ENCODE measurements at regions not wholly inside any gene's neighbourhood (a gene's known extent, or its start where the extent isn't known, plus 50 kb on each side); places are given as distances from the start of the nearest gene placed in this dataset.

DNA sequence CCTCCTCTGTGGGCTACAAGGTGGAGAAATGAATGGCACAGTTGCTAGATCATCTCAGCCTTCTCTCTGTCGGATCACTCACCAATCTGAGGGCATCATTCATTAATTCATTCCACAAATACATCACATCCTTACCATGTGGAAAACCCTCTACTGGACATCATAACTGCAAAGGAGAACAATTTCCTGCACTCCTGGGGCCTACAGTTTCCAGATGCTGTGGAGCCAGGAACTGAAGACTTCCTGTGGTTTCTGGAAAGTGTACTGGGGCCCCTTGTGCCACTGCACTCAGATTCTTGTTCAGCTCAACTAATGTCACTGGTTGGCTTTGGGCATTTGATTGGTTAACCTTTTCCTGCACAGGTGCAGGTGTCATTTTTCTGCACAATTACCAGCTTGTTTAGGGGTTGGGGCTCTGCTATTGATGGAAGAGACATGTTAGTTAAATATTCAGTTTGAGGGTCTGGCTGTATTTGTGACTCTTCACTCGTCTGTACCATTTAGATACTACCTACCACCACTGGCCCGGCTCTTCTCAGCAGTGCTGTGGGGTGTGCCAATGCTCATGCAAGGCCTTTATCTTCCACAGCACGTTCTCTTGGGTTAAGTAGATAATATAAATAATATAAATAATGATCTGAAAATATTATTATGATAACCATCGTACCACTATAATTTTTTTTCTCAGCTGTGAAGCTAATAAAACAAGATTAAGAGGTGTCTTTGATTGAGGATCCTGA is 427.3 kb downstream of the TSN start:
- Histone ChIP-seq H3K36me3 (no peaks in the 10 kb centered on the region), H3K27me3 (no peaks in the 10 kb centered on the region), H3K27ac (no peak overlapping the region), H3K4me3 (no peak overlapping the region), H3K4me1 (no peaks in the 10 kb centered on the region), H3K9me3 (peaks cover 0 to 6% (median 0%) of the 10 kb centered on the region in 3 donors)
- TF ChIP-seq, protein P1, sequence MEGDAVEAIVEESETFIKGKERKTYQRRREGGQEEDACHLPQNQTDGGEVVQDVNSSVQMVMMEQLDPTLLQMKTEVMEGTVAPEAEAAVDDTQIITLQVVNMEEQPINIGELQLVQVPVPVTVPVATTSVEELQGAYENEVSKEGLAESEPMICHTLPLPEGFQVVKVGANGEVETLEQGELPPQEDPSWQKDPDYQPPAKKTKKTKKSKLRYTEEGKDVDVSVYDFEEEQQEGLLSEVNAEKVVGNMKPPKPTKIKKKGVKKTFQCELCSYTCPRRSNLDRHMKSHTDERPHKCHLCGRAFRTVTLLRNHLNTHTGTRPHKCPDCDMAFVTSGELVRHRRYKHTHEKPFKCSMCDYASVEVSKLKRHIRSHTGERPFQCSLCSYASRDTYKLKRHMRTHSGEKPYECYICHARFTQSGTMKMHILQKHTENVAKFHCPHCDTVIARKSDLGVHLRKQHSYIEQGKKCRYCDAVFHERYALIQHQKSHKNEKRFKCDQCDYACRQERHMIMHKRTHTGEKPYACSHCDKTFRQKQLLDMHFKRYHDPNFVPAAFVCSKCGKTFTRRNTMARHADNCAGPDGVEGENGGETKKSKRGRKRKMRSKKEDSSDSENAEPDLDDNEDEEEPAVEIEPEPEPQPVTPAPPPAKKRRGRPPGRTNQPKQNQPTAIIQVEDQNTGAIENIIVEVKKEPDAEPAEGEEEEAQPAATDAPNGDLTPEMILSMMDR (IDR thresholded peaks at IDR 0.05): no peak
- no peak for TF ChIP-seq POLR2A (IDR thresholded peaks at IDR 0.05)
- WGBS, 2 donors: 39 to 42% methylated on average over 5 of the region's 5 CpGs
- DNase-seq: no peak
- intact Hi-C loops (cut with DNase I): no loop called here

DNA sequence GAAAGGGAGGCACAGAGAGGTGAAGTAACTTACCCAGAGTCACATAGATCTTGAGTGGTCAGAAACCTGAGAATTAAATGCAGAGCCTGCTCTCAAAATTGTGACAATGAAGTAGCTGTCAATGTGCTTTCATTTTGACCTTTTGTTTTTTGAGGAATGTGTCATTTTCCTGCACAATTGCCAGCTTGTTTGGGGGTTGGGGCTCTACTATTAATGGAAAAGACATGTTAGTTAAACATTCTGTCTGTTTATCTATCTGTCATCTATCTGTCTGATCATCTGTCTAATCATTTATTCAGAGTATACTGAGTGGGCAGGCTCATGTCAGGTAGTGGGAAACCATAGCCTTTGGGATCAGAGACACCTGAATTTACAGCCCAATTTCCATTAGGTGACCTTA is 428.4 kb downstream of the TSN start:
- Histone ChIP-seq H3K4me3 (no peak overlapping the region), H3K27ac (no peak overlapping the region), H3K9me3 (peaks cover 0 to 6% (median 0%) of the 10 kb centered on the region in 3 donors), H3K4me1 (no peaks in the 10 kb centered on the region), H3K27me3 (no peaks in the 10 kb centered on the region), H3K36me3 (no peaks in the 10 kb centered on the region)
- no peak for DNase-seq
- TF ChIP-seq, protein P1 (IDR thresholded peaks at IDR 0.05): no peak
- TF ChIP-seq POLR2A (IDR thresholded peaks at IDR 0.05): no peak
- intact Hi-C loops (cut with DNase I): no loop called here

DNA sequence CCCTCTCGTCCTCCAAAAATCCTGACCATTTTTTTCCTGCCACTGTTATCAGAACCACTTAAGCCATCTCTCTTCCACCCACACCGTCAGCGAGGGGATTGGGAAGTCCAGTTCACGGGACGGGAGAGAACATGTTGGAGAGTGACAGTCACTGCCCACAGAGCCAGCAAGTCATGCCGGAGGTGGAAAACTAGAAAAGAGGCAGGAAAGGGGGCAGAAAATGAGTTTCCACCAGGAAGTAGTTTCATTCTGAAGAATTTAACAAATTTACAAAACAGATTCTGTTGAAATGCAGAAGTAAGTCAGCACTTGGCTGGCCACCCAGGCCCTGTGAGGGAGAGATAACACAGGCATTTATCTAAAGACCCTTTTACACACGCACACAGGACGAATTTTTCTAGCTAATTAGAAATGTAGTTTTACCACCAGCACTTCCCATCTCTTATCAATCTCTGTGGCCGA is 431.3 kb downstream of the TSN start:
- WGBS, 2 donors: 34 to 44% methylated on average over 9 of the region's 9 CpGs
- no peaks in the 10 kb centered on the region for H3K36me3 ChIP-seq
- no peaks in the 10 kb centered on the region for H3K9me3 ChIP-seq
- TF ChIP-seq POLR2A (IDR thresholded peaks at IDR 0.05): no peak
- TF ChIP-seq, protein P1 (IDR thresholded peaks at IDR 0.05): no peak
- intact Hi-C loops (cut with DNase I): no loop called here
- no peak for DNase-seq
- H3K27me3 ChIP-seq: no peaks in the 10 kb centered on the region
- no peak overlapping the region for H3K4me3 ChIP-seq
- no peak overlapping the region for H3K27ac ChIP-seq
- H3K4me1 ChIP-seq: no peaks in the 10 kb centered on the region

DNA sequence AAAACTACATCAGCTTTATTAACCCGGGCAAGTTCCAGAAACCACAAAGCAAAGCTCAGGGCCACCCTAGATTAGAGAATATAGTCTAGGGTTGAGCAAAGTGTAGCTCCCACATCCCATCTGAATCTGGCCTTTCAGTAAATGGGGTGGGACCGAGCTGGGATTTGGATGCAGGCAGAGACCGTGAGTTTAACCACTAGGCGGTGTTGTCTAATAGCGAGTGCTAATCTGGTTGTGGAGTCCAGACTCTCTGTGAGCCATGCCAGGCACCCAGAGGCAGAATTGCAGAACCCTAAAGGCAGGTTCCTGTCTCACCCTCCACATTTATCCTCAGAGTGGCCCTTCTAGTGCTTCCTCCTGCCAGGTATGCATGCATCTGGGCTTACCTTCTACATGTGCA is 435.9 kb downstream of the TSN start:
- Histone ChIP-seq H3K9me3 (no peaks in the 10 kb centered on the region), H3K4me1 (no peaks in the 10 kb centered on the region), H3K27me3 (no peaks in the 10 kb centered on the region), H3K27ac (no peak overlapping the region), H3K4me3 (no peak overlapping the region), H3K36me3 (no peaks in the 10 kb centered on the region)
- 63% methylated on average over 4 of the region's 5 CpGs; no CpG with 5 or more reads in 1 of the 2 donors for WGBS, 2 donors
- intact Hi-C loops (cut with DNase I): no loop called here
- DNase-seq: no peak
- TF ChIP-seq, protein P1 (IDR thresholded peaks at IDR 0.05): no peak
- no peak for TF ChIP-seq POLR2A (IDR thresholded peaks at IDR 0.05)

DNA sequence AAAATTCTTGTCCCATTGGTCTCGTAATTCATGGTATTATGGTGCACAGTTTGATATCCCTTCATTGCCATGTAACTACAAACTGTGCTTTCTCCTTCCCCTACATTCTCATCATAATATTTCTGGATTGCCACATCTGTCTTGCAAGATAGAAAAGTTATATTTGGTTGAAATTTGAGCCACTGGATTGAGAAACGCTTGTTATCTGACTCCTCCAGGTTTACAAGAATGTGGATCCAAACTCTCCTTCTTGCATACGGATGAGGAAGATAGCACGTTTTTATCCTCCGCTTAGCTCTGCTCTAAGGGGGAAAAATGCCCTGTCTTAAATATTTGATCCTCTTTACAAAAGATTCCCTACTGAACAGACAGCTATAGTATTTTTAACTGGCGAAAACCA is 438.2 kb downstream of the TSN start:
- no peaks in the 10 kb centered on the region for H3K27me3 ChIP-seq
- intact Hi-C loops (cut with DNase I): no loop called here
- H3K36me3 ChIP-seq: no peaks in the 10 kb centered on the region
- H3K4me3 ChIP-seq: no peak overlapping the region
- no peak overlapping the region for H3K27ac ChIP-seq
- no peaks in the 10 kb centered on the region for H3K9me3 ChIP-seq
- no peak for DNase-seq
- TF ChIP-seq POLR2A (IDR thresholded peaks at IDR 0.05): no peak
- TF ChIP-seq, protein P1 (IDR thresholded peaks at IDR 0.05): no peak
- H3K4me1 ChIP-seq: no peaks in the 10 kb centered on the region
- WGBS, 2 donors: 69 to 73% methylated on average over 6 of the region's 6 CpGs

All from esophagus squamous epithelium (tissue), 5 donors.